Neutrophil (primary cell): ENCODE measurements at regions not wholly inside any gene's neighbourhood (a gene's known extent, or its start where the extent isn't known, plus 50 kb on each side); places are given as distances from the start of the nearest gene placed in this dataset.

Experiments used
- H3K27ac ChIP-seq: fragments of 200-600 bp; sonication (generic); 2 replicates; pipeline ENCODE4 v1.5.1; 2016; ENCODE audit warnings: mild to moderate bottlenecking, moderate library complexity
- H3K27me3 ChIP-seq: fragments of 200-600 bp; sonication (generic); 2 replicates; pipeline ENCODE4 v1.6.0; 2016; ENCODE audit warnings: mild to moderate bottlenecking
- H3K36me3 ChIP-seq: fragments of 200-600 bp; sonication (generic); 2 replicates; pipeline ENCODE4 v1.5.1; 2017
- H3K4me1 ChIP-seq, 2 experiments: fragments of 200-600 bp in 1 of 2; sonication (generic) in 1 of 2; 1 replicate in 1 of 2; 2 replicates in 1 of 2; pipeline versions ENCODE4 v1.5.1 to v1.6.1; 2013 to 2016; ENCODE audit warnings: low read depth in 1 of 2, low read length in 1 of 2, mild to moderate bottlenecking in 1 of 2, moderate library complexity in 1 of 2; ENCODE audit not compliant: control insufficient read depth in 1 of 2, insufficient read depth in 1 of 2
- H3K4me3 ChIP-seq, 2 experiments: fragments of 200-600 bp in 1 of 2; sonication (generic) in 1 of 2; 1 replicate in 1 of 2; 2 replicates in 1 of 2; pipeline ENCODE4 v1.5.1; 2013 to 2016; ENCODE audit warnings: low read depth in 1 of 2, low read length in 1 of 2, mild to moderate bottlenecking in 1 of 2, moderate library complexity in 1 of 2
- H3K9me3 ChIP-seq: fragments of 200-600 bp; sonication (generic); 2 replicates; pipeline ENCODE4 v1.5.1; 2016
- TF ChIP-seq, protein P1 (sequence below): fragments of 200-600 bp; sonication (generic); IDR thresholded peaks from 2 replicates; pipeline ENCODE4 v1.5.1; 2016; ENCODE audit warnings: antibody characterized with exemption

DNA sequence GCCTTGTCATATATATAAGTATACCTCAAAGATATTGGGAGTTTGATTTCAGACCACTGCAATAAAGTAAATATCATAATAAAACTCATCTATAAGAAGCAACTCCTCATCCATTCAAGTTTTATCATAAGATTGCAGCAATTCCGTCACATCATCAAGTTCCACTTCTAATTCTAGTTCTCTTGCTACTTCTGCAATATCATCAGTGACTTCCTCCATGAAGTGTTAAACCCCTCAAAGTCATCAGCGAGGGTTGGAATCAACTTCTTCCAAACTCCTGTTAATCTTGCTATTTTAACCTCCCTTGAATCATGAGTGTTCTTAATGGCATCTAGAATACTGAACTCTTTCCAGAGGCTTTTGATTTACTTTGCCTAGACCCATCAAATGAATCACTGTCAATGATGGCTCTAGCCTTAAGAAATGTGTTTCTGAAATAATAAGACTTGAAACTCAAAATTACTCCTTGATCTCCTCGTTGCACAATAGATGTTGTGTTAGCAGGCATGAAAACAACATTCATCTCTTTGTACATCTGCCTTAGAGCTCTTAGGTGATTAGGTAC, 88.3 kb downstream of the RPE65 start:
- Histone ChIP-seq H3K27me3 (no peaks in the 10 kb centered on the region), H3K36me3 (no peaks in the 10 kb centered on the region), H3K27ac (no peak overlapping the region)

DNA sequence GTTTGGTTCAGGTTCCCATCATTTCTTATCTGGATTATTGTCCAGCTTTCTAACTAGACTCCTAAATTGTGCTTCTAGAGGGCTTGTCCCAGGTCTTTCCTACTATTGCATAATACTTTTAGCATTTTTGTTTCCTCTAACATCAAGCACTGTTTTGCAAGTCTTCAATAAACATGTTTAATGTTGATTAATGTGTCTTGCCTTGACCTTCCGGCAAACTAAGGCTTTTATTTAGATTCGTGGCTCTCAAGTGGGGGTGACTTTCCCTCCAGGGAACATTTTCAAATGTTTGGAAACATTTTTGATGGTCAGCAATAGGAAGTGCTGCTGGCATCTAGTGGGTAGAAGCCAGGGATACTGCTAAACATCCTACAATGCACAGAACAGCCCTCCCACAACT, 90.7 kb downstream of the RPE65 start:
- no peaks in the 10 kb centered on the region for H3K4me1 ChIP-seq
- no peaks in the 10 kb centered on the region for H3K9me3 ChIP-seq
- TF ChIP-seq, protein P1, sequence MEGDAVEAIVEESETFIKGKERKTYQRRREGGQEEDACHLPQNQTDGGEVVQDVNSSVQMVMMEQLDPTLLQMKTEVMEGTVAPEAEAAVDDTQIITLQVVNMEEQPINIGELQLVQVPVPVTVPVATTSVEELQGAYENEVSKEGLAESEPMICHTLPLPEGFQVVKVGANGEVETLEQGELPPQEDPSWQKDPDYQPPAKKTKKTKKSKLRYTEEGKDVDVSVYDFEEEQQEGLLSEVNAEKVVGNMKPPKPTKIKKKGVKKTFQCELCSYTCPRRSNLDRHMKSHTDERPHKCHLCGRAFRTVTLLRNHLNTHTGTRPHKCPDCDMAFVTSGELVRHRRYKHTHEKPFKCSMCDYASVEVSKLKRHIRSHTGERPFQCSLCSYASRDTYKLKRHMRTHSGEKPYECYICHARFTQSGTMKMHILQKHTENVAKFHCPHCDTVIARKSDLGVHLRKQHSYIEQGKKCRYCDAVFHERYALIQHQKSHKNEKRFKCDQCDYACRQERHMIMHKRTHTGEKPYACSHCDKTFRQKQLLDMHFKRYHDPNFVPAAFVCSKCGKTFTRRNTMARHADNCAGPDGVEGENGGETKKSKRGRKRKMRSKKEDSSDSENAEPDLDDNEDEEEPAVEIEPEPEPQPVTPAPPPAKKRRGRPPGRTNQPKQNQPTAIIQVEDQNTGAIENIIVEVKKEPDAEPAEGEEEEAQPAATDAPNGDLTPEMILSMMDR: no peak

More for the DNA sequence above, 88.3 kb downstream of the RPE65 start:
- TF ChIP-seq, protein P1: no peak
- Histone ChIP-seq H3K9me3 (no peaks in the 10 kb centered on the region), H3K4me1 (no peaks in the 10 kb centered on the region), H3K4me3 (no peak overlapping the region)

DNA sequence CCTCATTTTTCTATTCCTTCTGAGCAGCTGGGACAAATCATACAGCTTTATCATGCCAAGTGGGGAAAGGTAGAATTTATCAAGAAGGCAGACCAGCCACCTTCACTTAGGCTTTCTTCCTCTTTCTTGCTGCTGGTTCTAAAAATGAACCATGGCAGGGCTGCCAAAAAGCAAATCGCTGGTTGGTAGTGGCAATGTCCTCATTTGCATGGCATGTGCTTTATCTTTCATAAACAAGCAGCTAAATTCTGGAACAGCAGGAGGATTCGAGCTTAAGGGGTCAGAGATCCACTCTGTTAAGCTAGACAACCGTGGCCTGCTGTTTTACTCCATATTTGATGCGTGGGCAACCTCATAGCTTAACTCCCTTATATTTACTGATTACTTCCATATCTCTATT, 91.3 kb downstream of the RPE65 start:
- no peaks in the 10 kb centered on the region for H3K9me3 ChIP-seq
- H3K4me1 ChIP-seq: no peaks in the 10 kb centered on the region
- H3K27ac ChIP-seq: no peak overlapping the region
- no peaks in the 10 kb centered on the region for H3K36me3 ChIP-seq
- no peak overlapping the region for H3K4me3 ChIP-seq
- TF ChIP-seq, protein P1: no peak
- H3K27me3 ChIP-seq: no peaks in the 10 kb centered on the region

More for the DNA sequence above, 90.7 kb downstream of the RPE65 start:
- H3K36me3 ChIP-seq: no peaks in the 10 kb centered on the region
- H3K4me3 ChIP-seq: no peak overlapping the region
- H3K27ac ChIP-seq: no peak overlapping the region
- H3K27me3 ChIP-seq: no peaks in the 10 kb centered on the region

DNA sequence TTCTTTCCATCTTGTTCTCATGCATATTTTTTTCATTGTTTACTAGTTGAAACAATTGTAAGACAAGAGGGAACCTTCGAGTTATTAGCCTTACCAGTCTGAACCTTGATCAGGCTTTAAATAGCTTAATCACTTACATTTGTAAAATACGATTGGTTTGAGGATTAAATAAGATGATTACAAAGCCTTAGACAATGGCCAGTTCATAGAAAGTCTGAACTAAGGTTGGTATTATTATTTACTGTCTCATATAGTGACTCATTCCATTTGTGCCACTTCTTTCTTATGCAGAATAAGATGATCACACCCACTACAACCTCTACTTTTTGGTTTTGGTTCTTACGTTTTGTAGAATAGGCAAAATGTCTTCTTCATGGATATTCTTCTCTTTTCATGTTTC, 94.1 kb downstream of the RPE65 start:
- TF ChIP-seq, protein P1: no peak
- H3K4me1 ChIP-seq: no peaks in the 10 kb centered on the region
- no peaks in the 10 kb centered on the region for H3K9me3 ChIP-seq
- no peak overlapping the region for H3K4me3 ChIP-seq
- no peaks in the 10 kb centered on the region for H3K27me3 ChIP-seq
- no peak overlapping the region for H3K27ac ChIP-seq
- no peaks in the 10 kb centered on the region for H3K36me3 ChIP-seq

DNA sequence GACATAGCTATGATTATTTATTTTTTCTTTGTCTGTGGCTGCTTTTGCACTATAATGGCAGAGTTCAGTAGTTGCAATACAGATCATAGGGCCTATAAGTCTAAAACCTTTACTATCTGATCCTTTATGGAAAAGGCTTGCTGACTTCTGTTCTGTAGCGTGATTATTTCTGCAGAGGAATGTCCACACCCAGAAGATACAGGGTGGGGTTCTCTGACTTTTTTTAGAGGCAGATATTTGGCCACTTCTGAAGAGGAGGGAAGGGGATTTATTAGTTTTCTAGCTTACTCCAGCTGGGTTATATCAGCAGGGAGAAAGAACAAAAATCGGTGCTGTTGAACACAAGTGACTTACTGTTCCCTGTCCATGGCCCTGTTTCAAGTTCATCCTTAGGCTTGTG, 97.6 kb downstream of the RPE65 start:
- no peaks in the 10 kb centered on the region for H3K9me3 ChIP-seq
- TF ChIP-seq, protein P1: no peak
- no peak overlapping the region for H3K4me3 ChIP-seq
- no peaks in the 10 kb centered on the region for H3K27me3 ChIP-seq
- H3K4me1 ChIP-seq: peaks cover 12 to 15% of the 10 kb centered on the region in 2 experiments
- H3K36me3 ChIP-seq: no peaks in the 10 kb centered on the region
- no peak overlapping the region for H3K27ac ChIP-seq

DNA sequence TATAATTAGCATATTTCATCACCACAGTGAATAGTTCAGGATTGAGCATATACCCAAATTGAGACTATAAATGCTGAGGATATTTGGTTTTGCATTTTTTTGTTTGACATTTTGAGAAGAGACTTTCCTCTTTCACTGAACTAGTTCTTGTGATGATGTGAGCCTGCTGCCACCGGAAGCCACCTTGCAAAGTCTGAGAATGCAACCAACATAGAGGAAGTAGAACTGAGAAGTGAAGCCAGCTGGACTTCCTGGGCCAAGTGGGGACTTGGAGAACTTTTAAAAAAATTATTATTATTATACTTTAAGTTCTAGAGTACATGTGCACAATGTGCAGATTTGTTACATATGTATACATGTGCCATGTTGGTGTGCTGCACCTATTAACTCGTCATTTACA, 102.3 kb downstream of the RPE65 start:
- peak overlapping the region; percentile 80 for H3K27ac ChIP-seq
- H3K4me3 ChIP-seq: peak overlapping the region in 1 of 2 experiments; percentile 31
- TF ChIP-seq, protein P1: no peak
- no peaks in the 10 kb centered on the region for H3K9me3 ChIP-seq
- no peaks in the 10 kb centered on the region for H3K36me3 ChIP-seq
- peaks cover 32 to 39% of the 10 kb centered on the region in 2 experiments for H3K4me1 ChIP-seq
- H3K27me3 ChIP-seq: no peaks in the 10 kb centered on the region
